ENCODE measurements at regions not wholly inside any gene's neighbourhood (a gene's known extent, or its start where the extent isn't known, plus 50 kb on each side); places are given as distances from the start of the nearest gene placed in this dataset.

- no peak for DNase-seq (ENCODE audit: low read depth)
Measured at GRCh38 chr11:13220148-13220547, 57.4 kb upstream of the BMAL1 start.

- DNase-seq (ENCODE audit: low read depth) = no peak
Measured at GRCh38 chr11:13221722-13222121, 55.9 kb upstream of the BMAL1 start.

GRCh38 chr11:13222285-13222684 is 55.3 kb upstream of the BMAL1 start:
- DNase-seq (ENCODE audit: low read depth) = no peak

GRCh38 chr11:13223112-13223511 is 54.5 kb upstream of the BMAL1 start:
- DNase-seq (ENCODE audit: low read depth) = no peak

GRCh38 chr11:13224324-13224723 is 53.3 kb upstream of the BMAL1 start:
- no peak for DNase-seq (ENCODE audit: low read depth)

- DNase-seq (ENCODE audit: low read depth) = no peak
Measured at GRCh38 chr11:13225038-13226001, 52.3 kb upstream of the BMAL1 start.

GRCh38 chr11:13227676-13228255 is 49.8 kb upstream of the BMAL1 start:
- no peak for DNase-seq (ENCODE audit: low read depth)
